HL-60/S4 treated with phorbol 12-myristate 13-acetate at 8.2 ng/mL for 4 days and 3 days (cell line): ENCODE measurements at regions not wholly inside any gene's neighbourhood (a gene's known extent, or its start where the extent isn't known, plus 50 kb on each side); places are given as distances from the start of the nearest gene placed in this dataset.
"Not testable (repeated sequence)": the region's sequence is repeated elsewhere in the genome, so short reads cannot be mapped to it uniquely, and the experiment has no call there.

Experiments used
- in situ Hi-C: fragments of 300-500 bp; cut with MboI; formaldehyde crosslinking; loops from 2 replicates; pipeline ENCODE4 v1.15.0; 2022; ENCODE audit warnings: low sequenced_read_pairs

DNA sequence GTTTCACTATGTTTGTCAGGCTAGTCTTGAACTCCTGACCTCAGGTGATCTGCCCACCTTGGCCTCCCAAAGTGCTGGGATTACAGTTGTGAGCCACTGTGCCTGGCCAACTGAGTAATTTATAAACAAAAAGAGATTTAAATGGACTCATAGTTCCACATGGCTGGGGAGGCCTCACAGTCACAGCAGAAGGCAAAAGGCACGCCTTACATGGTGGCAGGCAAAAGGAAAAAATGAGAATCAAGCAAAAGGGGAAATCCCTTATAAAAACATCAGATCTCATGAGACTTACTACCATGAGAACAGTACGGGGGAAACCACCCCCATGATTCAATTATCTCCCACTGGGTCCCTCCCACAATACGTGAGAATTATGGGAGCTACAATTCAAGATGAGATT is 73.2 kb upstream of the TIAM1 start:
- in situ Hi-C loops = not testable (repeated sequence)

DNA sequence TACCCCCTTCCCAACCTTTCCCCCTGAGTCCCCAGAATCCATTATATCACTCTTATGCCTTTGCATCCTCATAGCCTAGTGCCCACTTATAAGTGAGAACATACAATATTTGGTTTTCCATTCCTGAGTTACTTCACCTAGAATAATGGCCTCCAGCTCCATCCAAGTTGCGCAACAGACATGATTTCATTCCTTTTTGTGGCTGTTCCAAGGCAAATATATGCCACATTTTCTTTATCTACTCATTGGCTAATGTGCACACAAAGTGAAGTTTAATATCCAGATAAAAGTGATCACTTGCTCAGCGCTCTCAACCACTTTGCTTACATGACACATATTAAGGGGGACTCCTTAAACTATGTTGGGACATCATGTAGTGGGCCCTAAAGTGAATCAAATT is 72.4 kb upstream of the TIAM1 start:
- in situ Hi-C loops = no loop called here

DNA sequence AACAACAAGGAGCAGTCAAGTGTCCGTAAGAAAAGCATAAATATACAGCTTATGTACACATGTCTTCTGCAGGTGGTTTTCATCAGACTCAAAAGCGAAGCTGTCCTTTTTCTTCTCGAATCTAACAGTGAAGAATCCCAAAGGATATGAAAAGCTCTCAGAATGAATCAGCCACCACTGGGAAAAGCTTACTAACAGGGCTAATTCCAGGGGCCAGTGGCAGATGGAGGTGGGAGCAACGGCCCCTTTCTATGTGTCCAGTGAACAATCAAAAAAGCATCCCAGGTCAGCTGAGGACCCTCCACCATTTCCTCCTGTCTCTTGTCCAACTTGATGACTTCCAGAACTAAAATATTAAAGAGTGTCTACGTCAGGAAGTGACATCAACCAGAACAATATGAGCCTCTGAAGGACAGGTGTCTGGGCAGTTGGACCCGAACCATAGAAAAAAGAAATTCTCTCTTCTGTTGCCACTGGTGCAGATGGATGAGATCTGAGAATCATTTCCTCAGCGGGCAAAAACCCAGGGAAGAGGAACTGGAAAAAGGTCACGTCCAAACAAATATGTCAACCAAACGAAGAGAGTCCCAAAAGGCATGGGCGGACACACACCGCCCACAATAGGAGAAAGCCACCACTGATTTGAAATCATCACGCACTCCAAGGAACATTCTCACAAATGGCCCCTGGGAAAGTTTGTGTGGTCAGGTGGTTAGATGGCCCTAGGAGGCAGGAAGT is 70.4 kb upstream of the TIAM1 start:
- in situ Hi-C loops = no loop called here

DNA sequence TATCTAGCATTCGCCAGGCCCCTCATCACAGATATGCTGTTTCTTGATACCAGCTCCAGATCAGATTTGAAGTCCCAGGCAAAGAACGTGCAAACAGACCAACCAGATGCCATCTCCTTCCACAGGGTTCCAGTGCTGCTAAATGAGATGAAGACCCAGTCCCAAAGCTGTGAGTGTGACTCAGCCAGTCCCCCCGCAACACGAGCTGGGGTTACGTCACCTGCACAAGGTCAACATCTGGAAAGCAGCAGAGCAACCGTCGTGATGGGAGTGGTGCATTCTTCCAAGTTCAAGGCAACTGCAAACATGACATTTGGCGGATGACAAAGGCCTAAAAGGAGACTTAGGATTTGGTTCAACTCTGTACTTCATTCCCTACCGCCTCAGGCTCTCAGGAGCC is 69.6 kb upstream of the TIAM1 start:
- in situ Hi-C loops = no loop called here

DNA sequence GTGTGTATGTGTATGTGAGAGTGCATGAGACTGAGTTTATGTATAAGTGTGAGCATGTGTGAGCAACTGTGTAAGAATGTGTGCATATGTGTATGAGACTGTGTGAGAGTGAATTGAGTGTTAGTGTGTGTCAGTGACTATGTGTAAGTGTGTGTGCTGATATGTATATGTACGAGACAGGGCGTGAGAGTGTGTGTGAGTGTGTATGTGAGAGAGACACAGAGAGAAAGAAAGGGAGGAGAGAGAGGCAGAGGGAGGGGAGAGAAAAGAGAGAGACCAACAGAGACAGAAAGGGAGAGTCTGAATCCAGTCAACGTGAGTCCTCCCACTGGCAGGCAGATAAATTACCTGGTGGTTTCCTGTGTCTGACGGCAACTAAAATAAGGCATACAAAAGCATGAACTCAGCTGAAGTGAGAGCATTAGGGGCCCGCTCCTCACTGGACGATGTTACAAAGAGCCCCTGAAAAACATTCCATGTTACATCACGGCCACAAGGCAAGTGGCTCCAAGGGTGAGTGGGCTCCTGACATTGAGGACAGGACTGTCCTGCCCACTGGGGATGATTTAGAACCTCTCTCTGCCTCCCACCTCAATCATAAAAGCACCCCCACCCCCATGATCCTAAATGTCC is 66.6 kb upstream of the TIAM1 start:
- in situ Hi-C loops = no loop called here

DNA sequence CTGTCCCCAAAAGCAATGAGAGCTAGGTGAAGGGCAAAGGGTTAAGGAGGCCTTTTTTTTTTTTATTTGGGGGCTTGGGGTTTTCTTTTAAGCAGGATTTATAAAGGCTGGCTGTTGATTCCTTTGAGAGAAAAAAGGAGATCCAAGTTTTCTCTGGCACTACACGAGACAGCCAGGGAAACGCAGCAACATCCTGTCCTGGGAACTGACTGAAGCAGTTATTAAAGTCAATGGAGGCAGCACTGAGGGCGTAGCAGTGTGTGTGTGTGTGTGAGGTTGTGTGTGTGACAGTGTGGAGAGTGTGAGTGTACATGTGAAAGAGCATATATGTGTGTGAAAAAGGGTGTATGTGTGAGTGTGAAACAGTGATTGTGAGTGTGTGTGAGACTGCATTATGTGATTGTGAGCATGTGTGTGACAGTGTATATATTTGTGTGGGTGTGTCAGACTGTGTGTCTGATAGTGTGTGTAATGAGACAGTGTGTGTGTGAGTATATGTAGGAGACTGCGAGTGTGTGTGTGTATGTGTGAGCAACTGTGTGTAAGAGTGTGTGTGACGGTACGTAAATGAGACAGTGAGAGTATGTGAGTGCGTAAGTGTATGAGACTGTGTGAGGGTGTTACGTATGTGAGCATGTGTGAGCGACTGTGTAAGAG is 65.9 kb upstream of the TIAM1 start:
- in situ Hi-C loops = no loop called here

DNA sequence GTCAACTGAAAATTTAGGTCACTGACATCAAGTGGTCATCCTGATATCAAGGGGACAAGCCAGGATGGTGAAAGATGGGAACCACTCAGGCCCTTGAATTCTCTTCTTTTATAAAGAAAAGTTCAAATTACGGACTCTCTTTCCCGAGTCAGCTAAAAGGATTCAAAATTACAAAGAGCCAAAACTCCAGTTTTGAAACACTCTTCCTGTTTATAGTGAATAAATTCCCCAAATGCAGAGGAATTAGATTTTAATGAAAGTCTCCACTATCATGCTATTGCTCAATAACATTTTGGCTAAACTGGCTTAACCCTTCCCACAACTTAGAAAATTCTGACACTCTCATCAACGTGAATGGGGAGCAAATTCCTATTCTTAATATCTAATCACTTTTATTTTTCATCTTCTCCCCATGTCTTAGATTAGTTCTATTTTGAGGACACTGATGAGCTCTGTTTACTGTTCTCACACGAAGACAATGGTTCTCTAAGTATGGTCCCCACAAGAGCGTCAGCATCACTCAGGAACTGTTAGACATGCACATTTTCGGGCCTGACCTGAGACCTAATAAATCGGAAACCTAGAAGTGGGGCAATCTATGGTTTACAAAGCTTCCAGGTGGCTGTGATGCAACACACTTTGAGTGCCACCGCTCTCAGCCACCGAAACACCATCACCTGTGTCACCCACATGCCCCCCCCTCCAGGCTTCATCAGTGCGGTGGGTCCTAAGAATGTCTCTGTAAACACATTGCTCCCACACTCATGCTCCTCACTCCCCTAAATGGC is 64.4 kb upstream of the TIAM1 start:
- in situ Hi-C loops = no loop called here

DNA sequence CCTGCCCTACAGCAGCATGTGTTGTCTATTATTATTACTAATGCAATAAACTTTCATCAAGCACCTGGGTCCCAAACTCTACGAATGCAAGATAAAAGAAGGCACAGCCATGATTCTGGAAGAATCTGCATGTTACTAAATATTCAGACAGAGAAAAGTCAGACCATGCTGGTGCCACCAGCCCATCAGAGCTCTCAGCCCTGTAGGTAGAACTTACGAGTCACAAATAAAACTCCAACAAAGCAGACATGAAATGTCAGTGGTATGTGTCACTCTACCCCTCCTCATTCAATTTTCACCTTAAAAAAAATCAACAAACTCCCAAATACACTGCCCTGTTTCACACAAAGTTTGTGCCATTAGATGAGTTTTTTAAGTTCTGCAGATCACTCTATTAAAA is 62.4 kb upstream of the TIAM1 start:
- in situ Hi-C loops = no loop called here

DNA sequence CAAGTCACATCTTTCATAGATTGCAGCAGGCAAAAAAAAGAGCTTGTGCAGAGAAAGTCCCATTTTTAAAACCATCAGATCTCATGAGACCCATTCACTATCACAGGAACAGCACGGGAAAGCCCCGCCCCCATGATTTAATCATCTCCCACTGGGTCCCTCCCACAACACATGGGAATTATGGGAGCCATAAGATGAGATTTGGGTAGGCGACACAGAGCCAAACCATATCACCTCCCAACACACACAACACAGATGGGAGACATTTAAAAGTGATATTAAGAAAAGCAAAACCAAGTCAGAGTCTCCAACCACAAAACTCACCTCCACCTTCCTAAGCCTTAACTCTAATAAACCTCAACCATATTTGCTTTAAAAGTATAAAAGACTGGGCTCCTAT is 61.5 kb upstream of the TIAM1 start:
- in situ Hi-C loops = no loop called here

DNA sequence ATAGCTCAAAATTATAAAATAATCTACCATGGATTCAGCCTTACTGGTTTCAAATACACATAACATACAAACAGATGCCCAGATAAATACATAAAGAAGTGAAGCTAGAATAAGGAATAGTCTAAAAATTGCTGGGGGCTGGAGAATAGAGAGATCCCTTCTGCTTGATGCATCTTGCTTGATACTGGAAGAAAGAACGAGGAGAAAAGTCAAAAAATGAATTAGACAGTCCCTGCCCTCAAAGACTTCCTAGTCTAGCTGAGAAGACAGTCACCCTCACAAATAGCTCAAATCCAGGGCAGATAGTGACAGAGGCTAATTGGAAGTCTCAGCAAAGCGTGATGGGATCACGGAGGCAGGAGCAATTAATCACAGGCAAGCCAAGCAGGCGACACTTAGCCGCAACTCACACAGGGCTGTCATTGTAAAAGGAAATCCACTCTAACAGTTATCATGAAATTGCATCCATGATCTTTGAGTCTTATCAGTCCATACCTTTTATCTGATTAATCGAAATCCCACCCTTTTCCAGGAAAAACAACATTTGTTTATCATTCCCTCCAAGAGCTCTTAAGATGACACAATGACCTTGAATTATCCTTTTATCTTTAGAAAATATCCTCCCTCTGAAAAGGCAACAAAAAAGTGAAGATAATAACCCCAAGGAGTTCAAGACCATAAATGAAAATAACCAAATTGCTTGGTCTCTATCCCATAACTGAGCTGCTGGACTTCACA is 59.7 kb upstream of the TIAM1 start:
- in situ Hi-C loops = no loop called here

DNA sequence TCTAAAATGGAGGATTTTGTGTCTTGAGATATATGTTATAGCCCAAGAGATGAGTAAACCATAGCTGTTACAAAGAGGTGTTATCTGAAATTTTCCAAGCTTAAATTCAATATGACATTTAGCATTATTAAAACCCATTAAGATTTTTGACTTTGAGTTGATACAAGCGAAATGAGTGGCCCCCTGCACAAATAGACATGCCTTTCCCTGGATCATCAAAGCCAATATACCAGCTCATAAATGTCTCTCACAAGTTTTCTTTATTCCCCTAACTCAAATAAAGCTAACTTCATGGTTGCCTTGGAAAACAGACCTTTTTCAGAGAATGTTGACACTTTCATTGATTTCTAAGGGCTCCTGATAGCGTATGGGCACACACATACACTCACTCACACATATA is 55.5 kb upstream of the TIAM1 start:
- in situ Hi-C loops = no loop called here

DNA sequence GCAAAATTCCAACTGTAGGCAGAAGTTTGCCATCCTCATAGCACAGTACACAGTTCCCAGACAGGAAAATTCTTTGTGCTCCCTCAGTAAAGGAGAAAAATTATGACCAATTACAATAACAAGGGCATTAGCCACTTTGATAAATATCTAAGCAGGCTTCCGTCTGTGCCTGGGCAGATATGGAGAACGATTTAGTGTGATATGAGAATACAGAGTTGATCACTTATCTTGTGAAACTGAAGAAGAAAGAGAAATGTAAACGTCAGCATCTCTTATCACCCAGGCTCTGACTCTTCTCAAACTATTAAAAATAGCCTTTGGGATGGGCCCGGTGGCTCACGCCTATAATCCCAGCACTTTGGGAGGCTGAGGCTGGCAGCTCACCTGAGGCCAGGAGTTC is 54.5 kb upstream of the TIAM1 start:
- in situ Hi-C loops = no loop called here

DNA sequence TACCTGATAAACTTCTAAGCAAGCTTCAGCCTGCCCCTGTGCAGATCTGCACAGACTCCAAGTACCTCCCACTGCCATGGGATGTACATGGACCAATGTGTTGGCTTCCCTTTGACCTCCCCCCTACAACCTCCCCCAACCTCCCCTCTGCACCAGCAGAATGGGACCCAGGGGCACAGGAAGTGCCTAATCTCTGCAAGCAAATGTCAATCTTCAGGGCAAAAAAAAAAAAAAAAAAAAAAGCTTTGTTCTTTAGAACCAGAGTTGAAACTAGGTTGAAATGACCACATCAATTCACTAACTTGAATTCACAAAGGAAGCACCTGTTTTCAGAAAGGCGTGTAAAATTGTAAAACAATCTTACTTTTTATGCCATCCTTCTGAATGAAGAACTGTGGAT is 53.9 kb upstream of the TIAM1 start:
- in situ Hi-C loops = no loop called here

DNA sequence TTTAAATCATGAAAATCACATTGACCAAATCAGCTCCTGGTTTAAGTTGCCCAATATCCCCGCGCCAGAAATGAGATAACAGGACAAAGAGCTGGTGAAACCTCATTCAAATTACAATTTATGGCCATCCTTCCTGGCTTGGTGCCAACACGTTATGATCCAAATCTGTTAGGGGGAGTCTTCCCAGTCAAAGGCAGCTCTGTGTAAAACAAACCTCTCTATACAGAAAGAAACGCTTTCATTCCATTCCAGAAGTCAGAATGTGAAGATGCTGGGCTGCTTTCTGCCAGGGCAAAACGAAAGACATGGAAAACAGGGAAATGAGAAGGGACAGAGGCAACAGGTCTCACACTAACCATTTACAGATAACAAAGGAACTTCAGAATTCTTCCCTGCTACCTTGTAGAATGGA is 53.5 kb upstream of the TIAM1 start:
- in situ Hi-C loops = no loop called here

DNA sequence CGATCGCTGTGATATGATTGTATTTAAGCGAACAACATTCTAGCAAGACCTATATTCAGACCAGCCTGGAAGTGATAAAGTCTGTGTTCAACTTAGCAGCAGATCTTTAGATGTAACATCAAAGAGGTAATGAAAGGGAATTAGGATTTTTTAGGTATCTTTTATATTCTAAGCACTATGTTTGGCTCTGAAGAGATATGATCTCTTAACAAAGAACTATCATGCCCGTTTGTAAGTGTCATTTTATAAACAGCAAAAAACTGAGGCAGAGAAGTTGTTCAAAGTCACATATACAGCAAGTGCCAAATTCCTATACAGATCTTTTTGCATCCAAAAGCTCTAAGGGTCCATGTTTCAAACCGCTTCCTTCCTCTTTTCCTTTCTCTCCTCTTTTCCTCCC is 53.0 kb upstream of the TIAM1 start:
- in situ Hi-C loops = no loop called here

DNA sequence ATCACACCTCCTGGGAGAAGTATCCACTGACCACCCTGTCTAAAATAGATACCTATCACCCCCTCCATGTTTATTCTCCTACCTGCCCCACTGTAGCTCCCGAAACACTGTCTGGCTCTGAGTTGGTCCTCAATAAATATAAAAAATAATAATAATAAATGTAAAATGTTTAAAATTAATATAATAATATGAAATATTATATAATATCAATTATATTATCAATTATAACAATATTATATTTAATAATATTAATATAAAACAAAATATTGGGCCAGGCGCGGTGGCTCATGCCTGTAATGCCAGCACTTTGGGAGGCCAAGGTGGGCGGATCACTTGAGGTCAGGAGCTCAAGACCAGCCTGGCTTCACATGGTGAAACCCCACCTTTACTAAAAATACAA is 52.3 kb upstream of the TIAM1 start:
- in situ Hi-C loops = no loop called here

DNA sequence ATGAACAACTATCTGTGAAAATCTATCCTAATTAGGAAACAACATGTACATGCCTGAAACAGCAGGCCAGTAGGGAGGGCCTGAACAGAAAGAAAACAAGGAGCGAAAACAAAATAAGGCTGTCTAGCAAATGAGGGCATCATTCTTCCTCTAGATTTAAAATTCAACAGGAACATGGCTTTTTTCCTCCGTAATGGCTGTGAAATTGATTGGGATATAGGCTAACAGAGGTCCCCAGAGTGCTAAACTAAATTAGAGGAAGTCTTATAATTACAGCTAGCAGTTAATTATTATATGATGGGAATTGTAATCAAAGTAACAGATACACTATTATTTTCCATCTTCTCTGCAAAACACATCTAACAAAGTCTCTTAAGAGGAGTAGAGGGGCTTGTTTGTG is 51.7 kb upstream of the TIAM1 start:
- in situ Hi-C loops = no loop called here

DNA sequence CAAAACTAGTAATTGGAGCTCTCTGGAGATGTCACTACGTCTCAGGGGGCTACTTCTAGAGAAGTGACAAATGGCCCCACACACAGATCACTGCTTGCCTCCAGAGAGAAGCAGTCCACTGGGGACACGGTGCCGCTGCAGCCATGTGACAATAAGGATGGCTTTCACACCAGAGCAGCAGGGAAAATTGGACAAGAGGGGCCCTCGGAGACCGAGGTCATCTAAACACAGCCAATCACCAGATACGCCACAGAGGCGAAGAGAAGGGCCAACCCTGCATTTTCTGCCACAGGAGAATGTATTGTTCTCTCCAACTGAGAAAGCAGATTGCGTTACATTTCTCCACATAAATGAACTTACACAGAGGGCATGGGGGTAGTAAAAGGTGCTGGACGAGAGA is 51.2 kb upstream of the TIAM1 start:
- in situ Hi-C loops = no loop called here

DNA sequence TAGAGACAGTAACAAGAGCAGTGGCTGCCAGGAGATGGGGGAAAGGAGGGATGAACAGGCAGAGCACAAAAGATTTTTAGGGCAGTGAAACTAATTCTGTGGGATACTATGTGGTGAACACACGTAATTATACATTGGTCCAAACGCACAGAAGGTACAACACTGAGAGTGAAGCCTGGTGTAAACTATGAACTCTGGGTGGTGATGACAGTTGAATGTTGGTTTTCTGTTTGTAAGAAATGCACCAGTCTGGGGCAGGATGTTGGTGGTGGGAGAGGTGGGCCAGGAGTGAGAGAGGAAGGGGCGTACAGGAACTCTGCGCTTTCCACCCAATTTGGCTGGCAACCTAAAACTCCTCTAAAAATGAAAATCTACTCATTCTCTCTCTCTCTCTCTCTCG is 50.2 kb upstream of the TIAM1 start:
- in situ Hi-C loops = no loop called here
